ENCODE measurements at regions not wholly inside any gene's neighbourhood (a gene's known extent, or its start where the extent isn't known, plus 50 kb on each side); places are given as distances from the start of the nearest gene placed in this dataset.

DNA sequence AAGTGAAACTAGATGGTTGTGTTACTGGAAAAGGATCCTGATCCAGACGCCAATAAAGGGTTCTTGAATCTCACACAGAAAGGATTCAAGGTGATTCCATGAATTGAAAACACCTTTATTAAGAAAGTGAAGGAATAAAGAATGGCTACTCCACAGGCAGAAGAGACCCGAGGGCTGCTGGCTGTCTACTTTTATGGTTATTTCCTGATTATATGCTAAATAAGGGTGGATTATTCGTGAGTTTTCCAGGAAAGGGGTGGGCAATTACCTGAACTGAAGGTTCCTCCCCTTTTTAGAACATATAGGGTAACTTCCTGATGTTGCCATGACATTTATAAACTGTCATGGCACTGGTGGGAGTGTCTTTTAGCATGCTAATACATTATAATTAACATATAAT lies 50.9 kb upstream of the WARS2 start:
- Histone ChIP-seq H3K4me2 (replicated peaks; ENCODE audit: extremely low read depth, low read length, poor library complexity, severe bottlenecking) (no peak overlapping the region), H4K20me1 (ENCODE audit: insufficient read depth, low read length) (no peaks in the 10 kb centered on the region), H3K9me3 (replicated peaks in 1 of 2; ENCODE audit: control insufficient read depth in 1 of 2, insufficient read depth in 1 of 2, low read length in 2 of 2) (no peaks in the 10 kb centered on the region), H3K4me1 (ENCODE audit: control insufficient read depth in 1 of 2, insufficient read depth in 2 of 2, low read length in 2 of 2) (no peaks in the 10 kb centered on the region), H3K4me3 (replicated peaks in 1 of 3; ENCODE audit: low read depth in 2 of 3, low read length in 3 of 3) (no peak overlapping the region), H3K27ac (ENCODE audit: low read depth in 1 of 2, low read length in 2 of 2) (no peak overlapping the region), H3K79me2 (ENCODE audit: insufficient read depth, low read length) (no peaks in the 10 kb centered on the region), H2AFZ (ENCODE audit: insufficient read depth, low read depth, low read length, poor library complexity, severe bottlenecking) (no peak overlapping the region), H3K9ac (ENCODE audit: insufficient read depth, low read length, poor library complexity, severe bottlenecking) (no peak overlapping the region), H3K27me3 (ENCODE audit: control insufficient read depth in 2 of 2, insufficient read depth in 2 of 2, low read length in 2 of 2) (no peaks in the 10 kb centered on the region), H3K36me3 (replicated peaks in 1 of 2; ENCODE audit: control insufficient read depth in 1 of 2, insufficient read depth in 2 of 2, low read length in 2 of 2) (no peaks in the 10 kb centered on the region)
- H3K4me1 Mint-ChIP-seq: no peaks in the 10 kb centered on the region
- no peak overlapping the region for H3K4me3 Mint-ChIP-seq
- peaks cover 3 to 8% of the 10 kb centered on the region in 2 donors for H3K36me3 Mint-ChIP-seq
- TF ChIP-seq, protein P1, sequence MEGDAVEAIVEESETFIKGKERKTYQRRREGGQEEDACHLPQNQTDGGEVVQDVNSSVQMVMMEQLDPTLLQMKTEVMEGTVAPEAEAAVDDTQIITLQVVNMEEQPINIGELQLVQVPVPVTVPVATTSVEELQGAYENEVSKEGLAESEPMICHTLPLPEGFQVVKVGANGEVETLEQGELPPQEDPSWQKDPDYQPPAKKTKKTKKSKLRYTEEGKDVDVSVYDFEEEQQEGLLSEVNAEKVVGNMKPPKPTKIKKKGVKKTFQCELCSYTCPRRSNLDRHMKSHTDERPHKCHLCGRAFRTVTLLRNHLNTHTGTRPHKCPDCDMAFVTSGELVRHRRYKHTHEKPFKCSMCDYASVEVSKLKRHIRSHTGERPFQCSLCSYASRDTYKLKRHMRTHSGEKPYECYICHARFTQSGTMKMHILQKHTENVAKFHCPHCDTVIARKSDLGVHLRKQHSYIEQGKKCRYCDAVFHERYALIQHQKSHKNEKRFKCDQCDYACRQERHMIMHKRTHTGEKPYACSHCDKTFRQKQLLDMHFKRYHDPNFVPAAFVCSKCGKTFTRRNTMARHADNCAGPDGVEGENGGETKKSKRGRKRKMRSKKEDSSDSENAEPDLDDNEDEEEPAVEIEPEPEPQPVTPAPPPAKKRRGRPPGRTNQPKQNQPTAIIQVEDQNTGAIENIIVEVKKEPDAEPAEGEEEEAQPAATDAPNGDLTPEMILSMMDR (IDR thresholded peaks at IDR 0.05): no peak
- H3K27me3 Mint-ChIP-seq (ENCODE audit: low read depth in 3 of 3): peaks cover 0 to 1% (median 0%) of the 10 kb centered on the region in 3 donors
- no peak for DNase-seq
- H3K27ac Mint-ChIP-seq: no peak overlapping the region
- no CpG with 5 or more reads among the region's 3 CpGs for WGBS (ENCODE audit: insufficient coverage)
- intact Hi-C loops (cut with micrococcal nuclease): no loop called here
- H3K9me3 Mint-ChIP-seq: peaks cover 0 to 16% (median 10%) of the 10 kb centered on the region in 7 donors

- Histone ChIP-seq H3K79me2 (ENCODE audit: insufficient read depth, low read length) (no peaks in the 10 kb centered on the region), H3K4me1 (ENCODE audit: control insufficient read depth in 1 of 2, insufficient read depth in 2 of 2, low read length in 2 of 2) (no peaks in the 10 kb centered on the region), H2AFZ (ENCODE audit: insufficient read depth, low read depth, low read length, poor library complexity, severe bottlenecking) (no peak overlapping the region), H3K9ac (ENCODE audit: insufficient read depth, low read length, poor library complexity, severe bottlenecking) (no peak overlapping the region), H4K20me1 (ENCODE audit: insufficient read depth, low read length) (no peaks in the 10 kb centered on the region), H3K9me3 (replicated peaks in 1 of 2; ENCODE audit: control insufficient read depth in 1 of 2, insufficient read depth in 1 of 2, low read length in 2 of 2) (peaks cover 3 to 6% of the 10 kb centered on the region in 2 donors), H3K36me3 (replicated peaks in 1 of 2; ENCODE audit: control insufficient read depth in 1 of 2, insufficient read depth in 2 of 2, low read length in 2 of 2) (no peaks in the 10 kb centered on the region), H3K4me3 (replicated peaks in 1 of 3; ENCODE audit: low read depth in 2 of 3, low read length in 3 of 3) (no peak overlapping the region), H3K4me2 (replicated peaks; ENCODE audit: extremely low read depth, low read length, poor library complexity, severe bottlenecking) (no peak overlapping the region), H3K27me3 (ENCODE audit: control insufficient read depth in 2 of 2, insufficient read depth in 2 of 2, low read length in 2 of 2) (no peaks in the 10 kb centered on the region), H3K27ac (ENCODE audit: low read depth in 1 of 2, low read length in 2 of 2) (no peak overlapping the region)
- no peaks in the 10 kb centered on the region for H3K27me3 Mint-ChIP-seq (ENCODE audit: low read depth in 3 of 3)
- H3K36me3 Mint-ChIP-seq: no peaks in the 10 kb centered on the region
- no peak overlapping the region for H3K4me3 Mint-ChIP-seq
- TF ChIP-seq, protein P1 (IDR thresholded peaks at IDR 0.05): no peak
- H3K9me3 Mint-ChIP-seq: peaks cover under 1 to 15% (median 6%) of the 10 kb centered on the region in 7 donors
- no peak overlapping the region for H3K27ac Mint-ChIP-seq
- WGBS (ENCODE audit: insufficient coverage): no CpG with 5 or more reads among the region's 2 CpGs
- no peak for DNase-seq
- intact Hi-C loops (cut with micrococcal nuclease): no loop called here
- H3K4me1 Mint-ChIP-seq: no peaks in the 10 kb centered on the region
Measured at GRCh38 chr1:119204197-119204960, 63.9 kb upstream of the WARS2 start.

All from CD14-positive monocyte (primary cell).